ENCODE measurements at regions not wholly inside any gene's neighbourhood (a gene's known extent, or its start where the extent isn't known, plus 50 kb on each side); places are given as distances from the start of the nearest gene placed in this dataset.

DNA sequence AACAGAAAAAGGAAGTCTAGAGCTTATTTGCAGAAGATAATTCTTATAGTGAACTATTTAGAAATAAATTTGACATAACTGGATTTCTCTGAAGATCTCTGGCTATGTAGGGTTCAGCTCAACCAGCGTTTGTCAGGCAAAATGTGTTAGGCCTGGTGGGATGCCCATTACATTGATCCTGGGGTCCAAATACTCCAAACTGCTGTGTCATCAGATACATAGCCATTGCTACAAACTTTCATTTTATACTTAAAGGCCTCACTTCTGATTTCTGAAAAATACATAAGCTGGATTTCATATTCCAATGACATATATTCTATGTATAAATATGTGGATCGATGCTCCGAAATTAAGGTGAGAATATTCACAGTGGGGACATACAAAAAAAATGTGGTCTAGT lies 1958.9 kb upstream of the TENM3 start:
- no peak overlapping the region for H3K4me3 ChIP-seq (ENCODE audit: insufficient read length, low read depth)
- H3K27me3 ChIP-seq (ENCODE audit: insufficient read depth, insufficient read length) = no peaks in the 10 kb centered on the region
- DNase-seq (ENCODE audit: low read depth, low spot score) = no peak
- no peaks in the 10 kb centered on the region for H3K9me3 ChIP-seq (ENCODE audit: insufficient read depth, low read length)
- H3K4me1 ChIP-seq (ENCODE audit: insufficient read depth, insufficient read length) = no peaks in the 10 kb centered on the region
- no peak overlapping the region for H3K9ac ChIP-seq (ENCODE audit: insufficient read length, low read depth)
- TF ChIP-seq YY1 (IDR thresholded peaks at IDR 0.05; ENCODE audit: insufficient read depth, insufficient read length) (no peak), ZNF274 (IDR thresholded peaks at IDR 0.05; ENCODE audit: low read depth, low read length) (no peak), SUZ12 (IDR thresholded peaks at IDR 0.05; ENCODE audit: extremely low read depth, insufficient read depth, insufficient read length) (no peak)
- no peaks in the 10 kb centered on the region for H3K36me3 ChIP-seq (ENCODE audit: insufficient read depth, insufficient read length, low read length)

- no peaks in the 10 kb centered on the region for H3K9me3 ChIP-seq (ENCODE audit: insufficient read depth, low read length)
- no peak overlapping the region for H3K9ac ChIP-seq (ENCODE audit: insufficient read length, low read depth)
- H3K4me3 ChIP-seq (ENCODE audit: insufficient read length, low read depth) = no peak overlapping the region
Observed at GRCh38 chr4:180285796-180286195, 1957.4 kb upstream of the TENM3 start.

DNA sequence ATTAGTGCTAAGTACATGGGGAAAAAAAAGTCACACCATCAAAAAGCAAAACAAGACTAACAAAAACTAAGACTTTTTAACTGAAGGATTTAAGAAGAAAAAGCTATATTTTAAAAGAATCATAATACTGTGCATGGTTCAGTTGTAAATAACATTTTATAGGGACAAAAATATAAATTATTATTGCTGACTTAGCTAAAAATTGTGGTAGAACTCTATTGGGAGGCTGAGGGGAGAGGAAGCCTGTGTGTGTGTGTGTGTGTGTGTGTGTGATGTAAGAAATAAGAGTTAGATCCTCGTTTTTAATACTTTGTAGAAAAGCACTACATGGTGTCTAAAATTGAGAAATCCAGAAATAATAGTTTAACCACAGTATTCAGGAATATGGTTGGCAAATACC lies 1950.9 kb upstream of the TENM3 start:
- H3K9me3 ChIP-seq (ENCODE audit: insufficient read depth, low read length) = no peaks in the 10 kb centered on the region
- H3K9ac ChIP-seq (ENCODE audit: insufficient read length, low read depth) = no peak overlapping the region
- TF ChIP-seq YY1 (IDR thresholded peaks at IDR 0.05; ENCODE audit: insufficient read depth, insufficient read length) (no peak), ZNF274 (IDR thresholded peaks at IDR 0.05; ENCODE audit: low read depth, low read length) (no peak)
- H3K27me3 ChIP-seq (ENCODE audit: insufficient read depth, insufficient read length) = no peaks in the 10 kb centered on the region
- DNase-seq (ENCODE audit: low read depth, low spot score) = no peak
- no peak overlapping the region for H3K4me3 ChIP-seq (ENCODE audit: insufficient read length, low read depth)
- no peaks in the 10 kb centered on the region for H3K36me3 ChIP-seq (ENCODE audit: insufficient read depth, insufficient read length, low read length)
- no peaks in the 10 kb centered on the region for H3K4me1 ChIP-seq (ENCODE audit: insufficient read depth, insufficient read length)

More at GRCh38 chr4:180285796-180286195, 1957.4 kb upstream of the TENM3 start:
- Histone ChIP-seq H3K36me3 (ENCODE audit: insufficient read depth, insufficient read length, low read length) (no peaks in the 10 kb centered on the region), H3K4me1 (ENCODE audit: insufficient read depth, insufficient read length) (no peaks in the 10 kb centered on the region), H3K27me3 (ENCODE audit: insufficient read depth, insufficient read length) (no peaks in the 10 kb centered on the region)
- TF ChIP-seq ZNF274 (IDR thresholded peaks at IDR 0.05; ENCODE audit: low read depth, low read length) = no peak
- no peak for TF ChIP-seq SUZ12 (IDR thresholded peaks at IDR 0.05; ENCODE audit: extremely low read depth, insufficient read depth, insufficient read length)
- no peak for TF ChIP-seq YY1 (IDR thresholded peaks at IDR 0.05; ENCODE audit: insufficient read depth, insufficient read length)
- DNase-seq (ENCODE audit: low read depth, low spot score) = no peak

DNA sequence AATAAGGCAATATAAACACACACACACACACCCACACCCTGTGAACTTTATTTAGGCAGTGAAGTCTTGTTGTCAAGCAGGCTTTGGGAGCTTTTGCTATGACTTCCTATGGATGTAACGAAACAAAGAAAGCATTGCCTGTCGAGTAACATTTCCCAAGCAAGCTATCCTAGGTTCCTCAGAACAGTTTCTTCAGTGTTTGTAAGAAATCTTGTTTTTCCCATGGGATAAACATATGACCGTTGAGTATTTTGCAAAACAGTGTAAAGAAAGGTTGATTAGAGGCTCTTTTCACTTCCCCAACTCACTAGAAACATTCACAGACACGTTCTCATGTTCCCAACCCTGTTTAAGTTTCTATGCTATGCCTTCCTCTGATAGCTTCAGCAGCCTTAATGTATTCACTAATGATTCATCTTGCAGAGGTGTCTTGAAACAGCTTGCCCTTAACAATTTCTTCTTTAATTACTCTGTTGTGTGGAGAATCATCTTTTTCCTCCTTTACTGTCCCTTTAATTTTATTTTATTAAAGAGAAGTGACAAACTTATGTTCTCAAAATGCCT lies 1947.1 kb upstream of the TENM3 start:
- no peaks in the 10 kb centered on the region for H3K36me3 ChIP-seq (ENCODE audit: insufficient read depth, insufficient read length, low read length)
- H3K9ac ChIP-seq (ENCODE audit: insufficient read length, low read depth) = no peak overlapping the region
- TF ChIP-seq ZNF274 (IDR thresholded peaks at IDR 0.05; ENCODE audit: low read depth, low read length) (no peak), SUZ12 (IDR thresholded peaks at IDR 0.05; ENCODE audit: extremely low read depth, insufficient read depth, insufficient read length) (no peak), YY1 (IDR thresholded peaks at IDR 0.05; ENCODE audit: insufficient read depth, insufficient read length) (no peak)
- H3K9me3 ChIP-seq (ENCODE audit: insufficient read depth, low read length) = no peaks in the 10 kb centered on the region
- DNase-seq (ENCODE audit: low read depth, low spot score) = no peak
- H3K4me1 ChIP-seq (ENCODE audit: insufficient read depth, insufficient read length) = no peaks in the 10 kb centered on the region
- H3K4me3 ChIP-seq (ENCODE audit: insufficient read length, low read depth) = no peak overlapping the region
- no peaks in the 10 kb centered on the region for H3K27me3 ChIP-seq (ENCODE audit: insufficient read depth, insufficient read length)

DNA sequence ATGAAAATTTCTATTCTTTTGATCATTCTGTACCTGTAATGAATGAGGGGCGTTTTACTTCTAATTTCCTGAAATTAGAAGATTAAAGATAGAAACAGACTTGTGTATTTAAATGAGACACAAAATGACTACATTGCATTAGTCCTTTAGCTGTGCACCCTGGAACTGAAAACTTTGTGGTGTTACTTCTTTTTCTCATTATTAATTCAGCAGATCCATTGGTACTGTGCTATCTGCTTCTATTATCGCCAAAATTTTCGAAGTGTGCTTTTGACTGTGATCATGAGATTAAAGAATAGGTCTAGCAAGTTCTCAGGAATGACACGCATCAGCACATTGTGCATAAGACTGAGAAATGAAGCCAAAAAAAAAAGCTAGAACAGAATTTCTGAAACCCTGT lies 1938.9 kb upstream of the TENM3 start:
- Histone ChIP-seq H3K36me3 (ENCODE audit: insufficient read depth, insufficient read length, low read length) (no peaks in the 10 kb centered on the region), H3K9me3 (ENCODE audit: insufficient read depth, low read length) (no peaks in the 10 kb centered on the region), H3K4me3 (ENCODE audit: insufficient read length, low read depth) (no peak overlapping the region), H3K27me3 (ENCODE audit: insufficient read depth, insufficient read length) (no peaks in the 10 kb centered on the region), H3K4me1 (ENCODE audit: insufficient read depth, insufficient read length) (no peaks in the 10 kb centered on the region), H3K9ac (ENCODE audit: insufficient read length, low read depth) (no peak overlapping the region)
- DNase-seq (ENCODE audit: low read depth, low spot score) = no peak
- TF ChIP-seq ZNF274 (IDR thresholded peaks at IDR 0.05; ENCODE audit: low read depth, low read length) = no peak
- TF ChIP-seq YY1 (IDR thresholded peaks at IDR 0.05; ENCODE audit: insufficient read depth, insufficient read length) = no peak
- no peak for TF ChIP-seq SUZ12 (IDR thresholded peaks at IDR 0.05; ENCODE audit: extremely low read depth, insufficient read depth, insufficient read length)

DNA sequence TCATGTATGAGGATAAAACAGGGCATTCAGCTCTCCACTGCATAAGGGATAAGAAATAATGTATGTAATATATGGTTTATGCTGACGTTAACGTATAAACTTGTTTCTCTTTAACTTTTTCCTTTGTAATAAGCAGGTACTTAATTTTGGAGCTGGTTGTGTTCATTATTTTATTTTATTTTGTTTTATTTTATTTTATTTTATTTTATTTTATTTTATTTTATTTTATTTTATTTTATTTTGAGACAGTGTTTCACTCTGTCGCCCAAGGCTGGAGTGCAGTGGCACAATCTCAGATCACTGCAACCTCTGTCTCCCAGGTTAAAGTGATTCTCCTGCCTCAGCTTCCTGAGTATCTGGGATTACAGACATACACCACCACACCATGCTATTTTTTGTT lies 1932.6 kb upstream of the TENM3 start:
- H3K4me3 ChIP-seq (ENCODE audit: insufficient read length, low read depth) = no peak overlapping the region
- DNase-seq (ENCODE audit: low read depth, low spot score) = no peak

GRCh38 chr4:180314972-180315371 lies 1928.2 kb upstream of the TENM3 start:
- H3K9ac ChIP-seq (ENCODE audit: insufficient read length, low read depth) = no peak overlapping the region
- no peak for TF ChIP-seq SUZ12 (IDR thresholded peaks at IDR 0.05; ENCODE audit: extremely low read depth, insufficient read depth, insufficient read length)
- no peak for TF ChIP-seq ZNF274 (IDR thresholded peaks at IDR 0.05; ENCODE audit: low read depth, low read length)
- TF ChIP-seq YY1 (IDR thresholded peaks at IDR 0.05; ENCODE audit: insufficient read depth, insufficient read length) = no peak

More for the DNA sequence above, 1932.6 kb upstream of the TENM3 start:
- Histone ChIP-seq H3K36me3 (ENCODE audit: insufficient read depth, insufficient read length, low read length) (no peaks in the 10 kb centered on the region), H3K27me3 (ENCODE audit: insufficient read depth, insufficient read length) (no peaks in the 10 kb centered on the region), H3K9me3 (ENCODE audit: insufficient read depth, low read length) (no peaks in the 10 kb centered on the region), H3K4me1 (ENCODE audit: insufficient read depth, insufficient read length) (no peaks in the 10 kb centered on the region), H3K9ac (ENCODE audit: insufficient read length, low read depth) (no peak overlapping the region)
- TF ChIP-seq ZNF274 (IDR thresholded peaks at IDR 0.05; ENCODE audit: low read depth, low read length) (no peak), YY1 (IDR thresholded peaks at IDR 0.05; ENCODE audit: insufficient read depth, insufficient read length) (no peak), SUZ12 (IDR thresholded peaks at IDR 0.05; ENCODE audit: extremely low read depth, insufficient read depth, insufficient read length) (no peak)

More at GRCh38 chr4:180314972-180315371, 1928.2 kb upstream of the TENM3 start:
- Histone ChIP-seq H3K27me3 (ENCODE audit: insufficient read depth, insufficient read length) (no peaks in the 10 kb centered on the region), H3K36me3 (ENCODE audit: insufficient read depth, insufficient read length, low read length) (no peaks in the 10 kb centered on the region), H3K4me3 (ENCODE audit: insufficient read length, low read depth) (no peak overlapping the region), H3K9me3 (ENCODE audit: insufficient read depth, low read length) (no peaks in the 10 kb centered on the region), H3K4me1 (ENCODE audit: insufficient read depth, insufficient read length) (no peaks in the 10 kb centered on the region)
- DNase-seq (ENCODE audit: low read depth, low spot score) = no peak

All from NT2/D1 (cell line).